ENCODE measurements at regions not wholly inside any gene's neighbourhood (a gene's known extent, or its start where the extent isn't known, plus 50 kb on each side); places are given as distances from the start of the nearest gene placed in this dataset.

DNA sequence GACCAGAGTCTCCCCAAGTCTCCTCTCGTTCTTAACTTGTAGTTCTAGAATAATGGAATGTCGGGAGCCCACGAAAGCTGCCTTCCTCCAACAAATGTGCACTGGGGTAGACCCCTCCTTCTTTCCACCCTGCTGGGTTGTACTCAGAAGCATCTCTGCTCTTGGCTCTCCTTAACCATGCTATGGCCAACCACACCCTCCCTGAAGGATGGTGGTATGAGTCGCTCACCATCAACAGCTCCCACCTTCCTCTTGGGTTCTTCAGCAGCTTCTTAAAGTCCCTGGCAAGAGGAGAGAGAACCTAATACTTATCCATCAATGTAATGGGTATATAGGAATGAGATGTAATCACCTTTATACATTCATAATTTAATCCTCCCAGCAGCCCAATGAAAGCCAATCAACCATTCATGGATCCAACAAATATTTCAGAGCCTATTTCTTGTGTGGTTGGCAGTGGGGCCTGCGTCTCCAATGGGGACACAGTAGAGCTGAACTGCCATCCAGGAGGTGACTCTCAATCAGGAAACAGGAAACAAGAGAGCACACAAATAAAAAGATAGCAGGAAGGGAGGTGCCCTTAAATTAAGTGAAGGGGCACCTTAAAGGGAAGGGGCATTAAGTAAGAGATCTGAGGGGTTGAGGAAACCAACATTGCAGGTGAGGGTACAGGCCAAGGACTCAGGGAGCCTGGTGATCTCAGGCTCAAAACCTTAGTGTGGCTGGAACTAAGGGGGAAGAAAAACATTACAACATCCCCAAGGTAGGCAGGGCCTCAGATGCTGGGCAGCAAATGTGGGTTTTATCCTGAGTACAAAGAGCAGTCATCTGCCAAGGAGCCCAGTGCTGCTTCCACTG is 64.4 kb upstream of the ETS2 start:
- ATAC-seq (ENCODE audit: low read depth) (no peak), DNase-seq (ENCODE audit: low spot score) (no peak)
- H3K9me3 ChIP-seq (ENCODE audit: severe bottlenecking), result no peaks in the 10 kb centered on the region
- no peaks in the 10 kb centered on the region for H3K27me3 ChIP-seq (ENCODE audit: insufficient read depth, poor library complexity, severe bottlenecking)
- H3K27ac ChIP-seq (ENCODE audit: poor library complexity, severe bottlenecking), result no peak overlapping the region
- no peaks in the 10 kb centered on the region for H3K36me3 ChIP-seq (ENCODE audit: low read depth)
- no peaks in the 10 kb centered on the region for H3K4me1 ChIP-seq (ENCODE audit: insufficient read depth, poor library complexity, severe bottlenecking)
- TF ChIP-seq, protein P1, sequence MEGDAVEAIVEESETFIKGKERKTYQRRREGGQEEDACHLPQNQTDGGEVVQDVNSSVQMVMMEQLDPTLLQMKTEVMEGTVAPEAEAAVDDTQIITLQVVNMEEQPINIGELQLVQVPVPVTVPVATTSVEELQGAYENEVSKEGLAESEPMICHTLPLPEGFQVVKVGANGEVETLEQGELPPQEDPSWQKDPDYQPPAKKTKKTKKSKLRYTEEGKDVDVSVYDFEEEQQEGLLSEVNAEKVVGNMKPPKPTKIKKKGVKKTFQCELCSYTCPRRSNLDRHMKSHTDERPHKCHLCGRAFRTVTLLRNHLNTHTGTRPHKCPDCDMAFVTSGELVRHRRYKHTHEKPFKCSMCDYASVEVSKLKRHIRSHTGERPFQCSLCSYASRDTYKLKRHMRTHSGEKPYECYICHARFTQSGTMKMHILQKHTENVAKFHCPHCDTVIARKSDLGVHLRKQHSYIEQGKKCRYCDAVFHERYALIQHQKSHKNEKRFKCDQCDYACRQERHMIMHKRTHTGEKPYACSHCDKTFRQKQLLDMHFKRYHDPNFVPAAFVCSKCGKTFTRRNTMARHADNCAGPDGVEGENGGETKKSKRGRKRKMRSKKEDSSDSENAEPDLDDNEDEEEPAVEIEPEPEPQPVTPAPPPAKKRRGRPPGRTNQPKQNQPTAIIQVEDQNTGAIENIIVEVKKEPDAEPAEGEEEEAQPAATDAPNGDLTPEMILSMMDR (IDR thresholded peaks at IDR 0.05; ENCODE audit: poor library complexity, severe bottlenecking), result no peak
- H3K4me3 ChIP-seq (ENCODE audit: severe bottlenecking), result no peak overlapping the region

GRCh38 chr21:38741950-38742256 is 63.8 kb upstream of the ETS2 start:
- H3K27me3 ChIP-seq (ENCODE audit: insufficient read depth, poor library complexity, severe bottlenecking), result no peaks in the 10 kb centered on the region
- ATAC-seq (ENCODE audit: low read depth) (no peak), DNase-seq (ENCODE audit: low spot score) (no peak)
- TF ChIP-seq, protein P1 (IDR thresholded peaks at IDR 0.05; ENCODE audit: poor library complexity, severe bottlenecking), result no peak
- H3K36me3 ChIP-seq (ENCODE audit: low read depth), result no peaks in the 10 kb centered on the region
- no peaks in the 10 kb centered on the region for H3K9me3 ChIP-seq (ENCODE audit: severe bottlenecking)
- no peaks in the 10 kb centered on the region for H3K4me1 ChIP-seq (ENCODE audit: insufficient read depth, poor library complexity, severe bottlenecking)
- H3K4me3 ChIP-seq (ENCODE audit: severe bottlenecking), result no peak overlapping the region
- H3K27ac ChIP-seq (ENCODE audit: poor library complexity, severe bottlenecking), result no peak overlapping the region

DNA sequence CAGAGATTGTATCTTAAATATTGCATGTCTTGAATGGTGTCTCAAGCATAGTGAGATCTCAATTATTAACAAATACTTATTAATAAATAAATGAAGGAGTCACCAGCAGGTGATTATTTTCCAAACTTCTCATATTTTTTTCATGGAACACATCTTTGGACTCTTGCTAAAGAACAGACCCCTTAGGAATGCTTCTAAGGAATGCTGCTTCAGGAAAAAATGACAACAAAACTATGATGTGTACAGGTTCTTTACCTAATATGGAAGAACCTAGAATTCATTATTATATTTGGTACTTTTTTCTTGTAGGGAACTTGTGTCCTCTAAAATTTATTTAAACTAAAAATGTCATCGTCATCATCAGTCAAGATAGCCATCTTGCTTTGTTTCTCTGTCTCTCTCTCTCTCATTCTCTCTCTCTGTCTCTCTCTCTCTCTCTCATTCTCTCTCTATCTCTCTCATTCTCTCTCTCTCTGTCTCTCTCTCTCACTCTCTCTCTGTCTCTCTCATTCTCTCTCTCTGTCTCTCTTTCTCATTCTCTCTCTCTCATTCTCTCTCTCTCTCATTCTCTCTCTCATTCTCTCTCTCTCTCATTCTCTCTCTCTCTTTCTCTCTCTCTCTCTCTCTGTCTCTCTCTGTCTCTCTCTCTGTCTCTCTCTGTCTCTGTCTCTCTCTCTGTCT is 63.0 kb upstream of the ETS2 start:
- DNase-seq (ENCODE audit: low spot score) (no peak), ATAC-seq (ENCODE audit: low read depth) (no peak)
- H3K9me3 ChIP-seq (ENCODE audit: severe bottlenecking), result no peaks in the 10 kb centered on the region
- no peaks in the 10 kb centered on the region for H3K4me1 ChIP-seq (ENCODE audit: insufficient read depth, poor library complexity, severe bottlenecking)
- no peak overlapping the region for H3K4me3 ChIP-seq (ENCODE audit: severe bottlenecking)
- H3K27me3 ChIP-seq (ENCODE audit: insufficient read depth, poor library complexity, severe bottlenecking), result no peaks in the 10 kb centered on the region
- TF ChIP-seq, protein P1 (IDR thresholded peaks at IDR 0.05; ENCODE audit: poor library complexity, severe bottlenecking), result no peak
- H3K36me3 ChIP-seq (ENCODE audit: low read depth), result no peaks in the 10 kb centered on the region
- no peak overlapping the region for H3K27ac ChIP-seq (ENCODE audit: poor library complexity, severe bottlenecking)

DNA sequence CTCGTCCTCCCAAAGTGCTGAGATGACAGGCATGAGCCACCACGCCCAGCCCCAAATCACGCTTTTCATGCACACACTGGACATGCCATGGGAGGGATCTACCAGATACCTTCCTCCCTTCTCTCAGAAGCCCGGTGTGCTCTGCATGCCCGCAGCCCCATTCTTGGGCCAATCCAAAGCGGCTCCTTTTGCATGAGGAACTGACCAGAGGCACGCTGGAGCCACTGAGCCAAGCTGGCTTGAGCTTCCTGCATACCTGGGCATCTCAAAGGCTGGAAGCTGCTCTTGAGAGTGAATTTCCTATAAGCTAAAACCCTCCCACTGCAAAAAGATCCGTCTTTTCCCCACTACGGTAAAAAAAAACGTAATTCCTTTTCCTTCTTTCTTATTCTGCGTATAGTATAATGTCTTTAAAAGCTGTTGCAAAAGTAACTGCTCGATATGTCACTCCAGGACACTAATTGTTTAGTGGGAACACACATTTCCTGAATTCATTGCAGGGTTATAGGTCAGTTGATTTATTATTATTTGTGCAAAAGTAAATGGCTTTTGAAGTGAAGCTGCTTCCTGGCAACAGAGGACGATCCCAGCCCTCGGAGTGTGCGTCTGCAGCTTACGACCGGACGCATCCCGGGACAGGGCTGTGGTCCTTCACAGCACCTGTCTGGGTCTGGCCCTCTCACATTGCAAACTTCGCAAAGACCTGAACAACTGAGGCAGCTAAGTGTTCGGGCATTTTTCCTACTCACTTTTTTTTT is 61.8 kb upstream of the ETS2 start:
- no peak overlapping the region for H3K27ac ChIP-seq (ENCODE audit: poor library complexity, severe bottlenecking)
- ATAC-seq (ENCODE audit: low read depth), result no peak
- H3K36me3 ChIP-seq (ENCODE audit: low read depth), result no peaks in the 10 kb centered on the region
- no peaks in the 10 kb centered on the region for H3K4me1 ChIP-seq (ENCODE audit: insufficient read depth, poor library complexity, severe bottlenecking)
- no peak overlapping the region for H3K4me3 ChIP-seq (ENCODE audit: severe bottlenecking)
- no peaks in the 10 kb centered on the region for H3K9me3 ChIP-seq (ENCODE audit: severe bottlenecking)
- no peaks in the 10 kb centered on the region for H3K27me3 ChIP-seq (ENCODE audit: insufficient read depth, poor library complexity, severe bottlenecking)
- no peak for DNase-seq (ENCODE audit: low spot score)
- TF ChIP-seq, protein P1 (IDR thresholded peaks at IDR 0.05; ENCODE audit: poor library complexity, severe bottlenecking), result no peak
